Heart right ventricle (tissue), 16 donors: ENCODE measurements at regions not wholly inside any gene's neighbourhood (a gene's known extent, or its start where the extent isn't known, plus 50 kb on each side); places are given as distances from the start of the nearest gene placed in this dataset.

Experiments used
- ATAC-seq, 8 donors: fragments of 200-7000 bp; cut with Tn5 transposase; one replicate each; pipeline ENCODE4 v1.9.1; 2020; ENCODE audit warnings: mild to moderate bottlenecking in 8 of 8, moderate library complexity in 8 of 8, moderate number of reproducible peaks in 1 of 8
- DNase-seq, 2 donors: peaks; one replicate each; pipeline ENCODE4 v3.0.0-alpha.2; 2020
- H3K27ac ChIP-seq, 10 donors: fragments of 200-600 bp; sonication (generic) in 2 of 10; one replicate each; pipeline versions ENCODE4 v1.5.0 to v1.8.0; 2020 to 2022; ENCODE audit warnings: mild to moderate bottlenecking in 3 of 10
- H3K27me3 ChIP-seq, 7 donors: fragments of 200-600 bp; one replicate each; pipeline ENCODE4 v1.8.0; 2021 to 2022; ENCODE audit warnings: mild to moderate bottlenecking in 2 of 7
- H3K36me3 ChIP-seq, 9 donors: fragments of 200-600 bp; sonication (generic) in 1 of 9; one replicate each; pipeline versions ENCODE4 v1.5.0 to v1.8.0; 2020 to 2022; ENCODE audit warnings: mild to moderate bottlenecking in 2 of 9
- H3K4me1 ChIP-seq, 9 donors: fragments of 200-600 bp; sonication (generic) in 1 of 9; one replicate each; pipeline versions ENCODE4 v1.5.0 to v1.8.0; 2020 to 2022; ENCODE audit warnings: mild to moderate bottlenecking in 4 of 9
- H3K4me3 ChIP-seq, 10 donors: fragments of 200-600 bp; sonication (generic) in 2 of 10; one replicate each; pipeline versions ENCODE4 v1.5.0 to v1.8.0; 2020 to 2022; ENCODE audit warnings: mild to moderate bottlenecking in 7 of 10, moderate library complexity in 2 of 10
- H3K9me3 ChIP-seq, 11 donors: fragments of 200-600 bp in 10 of 11; sonication (generic) in 2 of 11; one replicate each; pipeline versions ENCODE4 v1.5.0 to v1.8.0; 2013 to 2022; ENCODE audit warnings: mild to moderate bottlenecking in 2 of 11, control low read depth in 1 of 11, moderate library complexity in 1 of 11
- CTCF ChIP-seq, 9 donors: fragments of 200-600 bp; sonication (generic) in 2 of 9; IDR thresholded peaks; one replicate each; pipeline versions ENCODE4 v1.5.0 to v1.8.0; 2021 to 2022; ENCODE audit warnings: antibody characterized with exemption in 9 of 9, mild to moderate bottlenecking in 5 of 9, moderate library complexity in 1 of 9
- WGBS, 2 donors: extraction: QIAGEN DNeasy Blood & Tissue Kit; methylation state at CpG; one replicate each; pipeline ENCODE4 v1.1.7; 2013; ENCODE audit warnings: inconsistent platforms in 1 of 2; 5-methylcytosine and 5-hydroxymethylcytosine counted together
- intact Hi-C, 10 donors: fragments of 100-400 bp; cut with DNase I; formaldehyde crosslinking; loops; one replicate each; pipeline versions ENCODE4 v1.11.1 to v1.14.2; 2022
- donor health status: Arrhythmogenic right ventricular cardiomyopathy.
- donor health status: ischemic (EF 13 %, LVEDD 7.1; RV severe dilation, severe dysfunction).
- donor health status: healthy with polysubstance abuse.
- donor health status: DM: no; HTN: yes; CAD: no.
- donor health status: DM: no; HTN: no; CAD: no.
- donor health status: ischemic (EF 25% LVEDD 6.9; RV normal size, moderate dysfunction).
- donor health status: ischemic (EF 25% LVEDD 5.7; RV mildly dilated, moderate dysfunction).
- donor health status: healthy.
- donor health status: DM: yes; HTN: yes; CAD: no.
- donor health status: Ischemic cardiomyopathy.
- donor health status: ischemic (EF 35%, LVEDD 5.7; RV mildly dilated, moderate dysfunction).
- donor health status: nonischemic (EF 11% LVEDD 7.7; RV severe dilation, severe dysfunction).
- donor health status: DM: yes; HTN: yes; CAD: no.
- donor health status: PGD.
- donor health status: ischemic (EF 29% LVEDD 5.4; RV normal size, mild dysfunction).
- donor health status: nonischemic (EF 23%, LVEDD 6.1; RV moderate dilation, normal function).

- Histone ChIP-seq H3K4me1 (peaks cover 0 to 46% (median 32%) of the 10 kb centered on the region in 9 donors), H3K9me3 (no peaks in the 10 kb centered on the region), H3K4me3 (no peak overlapping the region), H3K36me3 (no peaks in the 10 kb centered on the region), H3K27ac (no peak overlapping the region), H3K27me3 (no peaks in the 10 kb centered on the region)
- intact Hi-C loops: loop anchor here in 1 of 10 donors (5.0 kb wide), 1 partner anchor 34 kb away; no protein-coding TSS in a partner anchor
- DNase-seq (no peak), ATAC-seq (peak in 2 of 8 donors; percentile 29 to 36)
- TF ChIP-seq CTCF (IDR thresholded peaks at IDR 0.05): no peak
- 79 to 86% methylated on average over 4 of the region's 4 CpGs for WGBS, 2 donors
Measured at GRCh38 chr15:62436235-62436634, 271.1 kb upstream of the C2CD4B start.

GRCh38 chr15:62437753-62438152 lies 272.7 kb upstream of the C2CD4B start:
- no peaks in the 10 kb centered on the region for H3K27me3 ChIP-seq
- H3K36me3 ChIP-seq: no peaks in the 10 kb centered on the region
- TF ChIP-seq CTCF (IDR thresholded peaks at IDR 0.05): no peak
- peaks cover 0 to 33% (median 31%) of the 10 kb centered on the region in 9 donors for H3K4me1 ChIP-seq
- no peaks in the 10 kb centered on the region for H3K9me3 ChIP-seq
- no peak overlapping the region for H3K4me3 ChIP-seq
- H3K27ac ChIP-seq: no peak overlapping the region
- WGBS, 2 donors: 89 to 91% methylated on average over 2 of the region's 2 CpGs
- ATAC-seq (no peak), DNase-seq (no peak)
- intact Hi-C loops: loop anchor here in 1 of 10 donors (5.0 kb wide), 1 partner anchor 35 kb away; no protein-coding TSS in a partner anchor

GRCh38 chr15:62439543-62440016 lies 274.5 kb upstream of the C2CD4B start:
- H3K4me3 ChIP-seq: no peak overlapping the region
- TF ChIP-seq CTCF (IDR thresholded peaks at IDR 0.05): no peak
- no peaks in the 10 kb centered on the region for H3K27me3 ChIP-seq
- peak overlapping the region in 1 of 10 donors; percentile 18 for H3K27ac ChIP-seq
- intact Hi-C loops: loop anchor here in 1 of 10 donors (5.0 kb wide), 1 partner anchor 37 kb away; no protein-coding TSS in a partner anchor
- ATAC-seq (peak in 2 of 8 donors; percentile 59 to 61), DNase-seq (no peak)
- H3K36me3 ChIP-seq: no peaks in the 10 kb centered on the region
- no peaks in the 10 kb centered on the region for H3K9me3 ChIP-seq
- 77 to 85% methylated on average over 5 of the region's 5 CpGs for WGBS, 2 donors
- peaks cover 0 to 41% (median 25%) of the 10 kb centered on the region in 9 donors for H3K4me1 ChIP-seq

GRCh38 chr15:62440362-62441105 lies 275.4 kb upstream of the C2CD4B start:
- WGBS, 2 donors: 65 to 66% methylated on average over 11 of the region's 11 CpGs

More at GRCh38 chr15:62440362-62441105, 275.4 kb upstream of the C2CD4B start:
- Histone ChIP-seq H3K27ac (peak overlapping the region in 1 of 10 donors; percentile 18), H3K4me1 (peaks cover 0 to 46% (median 25%) of the 10 kb centered on the region in 9 donors), H3K36me3 (no peaks in the 10 kb centered on the region), H3K27me3 (no peaks in the 10 kb centered on the region), H3K4me3 (no peak overlapping the region), H3K9me3 (no peaks in the 10 kb centered on the region)
- DNase-seq (no peak), ATAC-seq (peak in 1 of 8 donors; percentile 23)
- no peak for TF ChIP-seq CTCF (IDR thresholded peaks at IDR 0.05)
- intact Hi-C loops: no loop called here
